ENCODE measurements at regions not wholly inside any gene's neighbourhood (a gene's known extent, or its start where the extent isn't known, plus 50 kb on each side); places are given as distances from the start of the nearest gene placed in this dataset.

DNA sequence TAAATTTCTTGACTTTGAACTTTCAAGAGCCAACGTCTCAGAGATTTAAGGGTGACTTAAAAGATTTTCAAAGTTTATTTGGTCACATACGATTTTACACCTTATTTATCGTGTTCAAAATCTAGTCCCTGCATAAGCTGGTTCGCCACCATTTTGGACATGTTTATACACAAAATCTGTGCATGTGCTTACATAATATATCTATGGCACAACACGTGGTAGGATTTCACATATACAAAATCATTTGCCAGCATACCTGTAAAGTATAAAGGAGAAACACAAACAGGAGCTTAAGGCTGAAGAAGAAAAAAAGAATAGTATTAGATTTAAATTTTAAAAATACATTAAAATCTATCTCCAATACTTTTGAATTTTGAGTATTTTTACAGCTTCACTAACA is 190.0 kb upstream of the KYNU start:
- Histone ChIP-seq H3K4me1 (ENCODE audit: insufficient read depth, low read length, poor library complexity, severe bottlenecking) (no peaks in the 10 kb centered on the region), H3K9me3 (ENCODE audit: low read depth, low read length, poor library complexity, severe bottlenecking) (no peaks in the 10 kb centered on the region), H3K27ac (ENCODE audit: low read depth, low read length, poor library complexity, severe bottlenecking) (no peak overlapping the region), H3K27me3 (replicated peaks; ENCODE audit: insufficient read depth, low read depth, low read length, poor library complexity) (no peaks in the 10 kb centered on the region), H3K4me3 (ENCODE audit: low read depth, low read length, poor library complexity, severe bottlenecking) (no peak overlapping the region), H3K36me3 (ENCODE audit: insufficient read depth, low read length, poor library complexity, severe bottlenecking) (no peaks in the 10 kb centered on the region)
- TF ChIP-seq, protein P1, sequence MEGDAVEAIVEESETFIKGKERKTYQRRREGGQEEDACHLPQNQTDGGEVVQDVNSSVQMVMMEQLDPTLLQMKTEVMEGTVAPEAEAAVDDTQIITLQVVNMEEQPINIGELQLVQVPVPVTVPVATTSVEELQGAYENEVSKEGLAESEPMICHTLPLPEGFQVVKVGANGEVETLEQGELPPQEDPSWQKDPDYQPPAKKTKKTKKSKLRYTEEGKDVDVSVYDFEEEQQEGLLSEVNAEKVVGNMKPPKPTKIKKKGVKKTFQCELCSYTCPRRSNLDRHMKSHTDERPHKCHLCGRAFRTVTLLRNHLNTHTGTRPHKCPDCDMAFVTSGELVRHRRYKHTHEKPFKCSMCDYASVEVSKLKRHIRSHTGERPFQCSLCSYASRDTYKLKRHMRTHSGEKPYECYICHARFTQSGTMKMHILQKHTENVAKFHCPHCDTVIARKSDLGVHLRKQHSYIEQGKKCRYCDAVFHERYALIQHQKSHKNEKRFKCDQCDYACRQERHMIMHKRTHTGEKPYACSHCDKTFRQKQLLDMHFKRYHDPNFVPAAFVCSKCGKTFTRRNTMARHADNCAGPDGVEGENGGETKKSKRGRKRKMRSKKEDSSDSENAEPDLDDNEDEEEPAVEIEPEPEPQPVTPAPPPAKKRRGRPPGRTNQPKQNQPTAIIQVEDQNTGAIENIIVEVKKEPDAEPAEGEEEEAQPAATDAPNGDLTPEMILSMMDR (conservative IDR thresholded peaks at IDR 0.05; ENCODE audit: low read depth, low read length): no peak
- no peak for TF ChIP-seq EZH2 (IDR thresholded peaks at IDR 0.05; ENCODE audit: borderline replicate concordance, low read depth, low read length, poor library complexity, severe bottlenecking)
- BruUV-seq (replicated peaks): no TSS peak
- CTCF ChIA-PET: no interaction called here
- no peak for DNase-seq (ENCODE audit: low spot score)
- POLR2A ChIA-PET (ENCODE audit: low non-redundant PET): no interaction called here
- intact Hi-C loops (cut with micrococcal nuclease; ENCODE audit: unreplicated experiment): no loop called here

- ChIA-PET CTCF (no interaction called here), POLR2A (ENCODE audit: low non-redundant PET) (interaction anchor here (0.5 kb wide), 1 partner anchor 100 kb away, joined by 4 read pairs; no protein-coding TSS in a partner anchor)
- TF ChIP-seq EZH2 (IDR thresholded peaks at IDR 0.05; ENCODE audit: borderline replicate concordance, low read depth, low read length, poor library complexity, severe bottlenecking): no peak
- TF ChIP-seq, protein P1 (conservative IDR thresholded peaks at IDR 0.05; ENCODE audit: low read depth, low read length): no peak
- DNase-seq (ENCODE audit: low spot score): no peak
- no peaks in the 10 kb centered on the region for H3K27me3 ChIP-seq (replicated peaks; ENCODE audit: insufficient read depth, low read depth, low read length, poor library complexity)
- intact Hi-C loops (cut with micrococcal nuclease; ENCODE audit: unreplicated experiment): no loop called here
- no peak overlapping the region for H3K27ac ChIP-seq (ENCODE audit: low read depth, low read length, poor library complexity, severe bottlenecking)
- BruUV-seq (replicated peaks): no TSS peak
- no peaks in the 10 kb centered on the region for H3K9me3 ChIP-seq (ENCODE audit: low read depth, low read length, poor library complexity, severe bottlenecking)
- H3K4me3 ChIP-seq (ENCODE audit: low read depth, low read length, poor library complexity, severe bottlenecking): no peak overlapping the region
- H3K4me1 ChIP-seq (ENCODE audit: insufficient read depth, low read length, poor library complexity, severe bottlenecking): no peaks in the 10 kb centered on the region
- H3K36me3 ChIP-seq (ENCODE audit: insufficient read depth, low read length, poor library complexity, severe bottlenecking): no peaks in the 10 kb centered on the region
Measured at GRCh38 chr2:142687075-142687474, 190.4 kb upstream of the KYNU start.

DNA sequence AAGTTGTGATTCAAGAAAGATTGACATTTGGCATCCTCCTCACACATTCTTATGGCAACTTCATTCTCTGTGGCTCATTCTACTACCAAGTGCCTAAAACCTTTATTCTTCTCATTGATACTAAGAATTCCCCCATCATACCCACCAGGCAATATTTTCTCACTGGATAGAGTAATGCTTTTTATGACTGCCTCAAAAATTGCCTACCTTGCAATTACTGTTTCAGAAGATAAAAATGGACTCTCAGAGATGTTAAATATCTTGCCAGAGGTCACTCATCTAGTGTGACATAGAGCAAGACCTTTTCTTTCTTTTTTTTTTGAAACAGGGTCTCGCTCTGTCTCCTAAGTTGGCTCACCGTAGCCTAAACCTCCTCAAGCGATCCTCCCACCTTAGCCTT is 192.8 kb upstream of the KYNU start:
- no peaks in the 10 kb centered on the region for H3K4me1 ChIP-seq (ENCODE audit: insufficient read depth, low read length, poor library complexity, severe bottlenecking)
- CTCF ChIA-PET: no interaction called here
- DNase-seq (ENCODE audit: low spot score): no peak
- TF ChIP-seq, protein P1 (conservative IDR thresholded peaks at IDR 0.05; ENCODE audit: low read depth, low read length): no peak
- no peak for TF ChIP-seq EZH2 (IDR thresholded peaks at IDR 0.05; ENCODE audit: borderline replicate concordance, low read depth, low read length, poor library complexity, severe bottlenecking)
- no peaks in the 10 kb centered on the region for H3K27me3 ChIP-seq (replicated peaks; ENCODE audit: insufficient read depth, low read depth, low read length, poor library complexity)
- H3K27ac ChIP-seq (ENCODE audit: low read depth, low read length, poor library complexity, severe bottlenecking): no peak overlapping the region
- POLR2A ChIA-PET (ENCODE audit: low non-redundant PET): no interaction called here
- no peaks in the 10 kb centered on the region for H3K36me3 ChIP-seq (ENCODE audit: insufficient read depth, low read length, poor library complexity, severe bottlenecking)
- H3K9me3 ChIP-seq (ENCODE audit: low read depth, low read length, poor library complexity, severe bottlenecking): no peaks in the 10 kb centered on the region
- no peak overlapping the region for H3K4me3 ChIP-seq (ENCODE audit: low read depth, low read length, poor library complexity, severe bottlenecking)
- BruUV-seq (replicated peaks): no TSS peak
- intact Hi-C loops (cut with micrococcal nuclease; ENCODE audit: unreplicated experiment): loop anchor here (5.0 kb wide), 1 partner anchor 193 kb away; the partner anchor contains the start of gene KYNU
